Pons (tissue), 1 donor: ENCODE measurements at regions not wholly inside any gene's neighbourhood (a gene's known extent, or its start where the extent isn't known, plus 50 kb on each side); places are given as distances from the start of the nearest gene placed in this dataset.
"Not testable (repeated sequence)": the region's sequence is repeated elsewhere in the genome, so short reads cannot be mapped to it uniquely, and the experiment has no call there.

ENCODE experiments used
- DNase-seq: peaks from one replicate; pipeline ENCODE4 v3.0.0-alpha.2; 2016; ENCODE audit warnings: low spot score

GRCh38 chrX:92430574-92430973 is 651.4 kb downstream of the PCDH11X start:
- not testable (repeated sequence) for DNase-seq

- DNase-seq = not testable (repeated sequence)
Measured at GRCh38 chrX:92460539-92460938, 681.4 kb downstream of the PCDH11X start.

- not testable (repeated sequence) for DNase-seq
Measured at GRCh38 chrX:92480165-92480564, 701.0 kb downstream of the PCDH11X start.

- DNase-seq = not testable (repeated sequence)
Measured at GRCh38 chrX:92485487-92485886, 706.3 kb downstream of the PCDH11X start.

- DNase-seq = not testable (repeated sequence)
Measured at GRCh38 chrX:92515270-92515669, 736.1 kb downstream of the PCDH11X start.

GRCh38 chrX:92528995-92529394 is 749.8 kb downstream of the PCDH11X start:
- not testable (repeated sequence) for DNase-seq

GRCh38 chrX:92540461-92540860 is 761.3 kb downstream of the PCDH11X start:
- peak; percentile 1 for DNase-seq

- DNase-seq = not testable (repeated sequence)
Measured at GRCh38 chrX:92558323-92558722, 779.1 kb downstream of the PCDH11X start.

- not testable (repeated sequence) for DNase-seq
Measured at GRCh38 chrX:92558796-92559195, 779.6 kb downstream of the PCDH11X start.

- not testable (repeated sequence) for DNase-seq
Measured at GRCh38 chrX:92560083-92560482, 780.9 kb downstream of the PCDH11X start.

- not testable (repeated sequence) for DNase-seq
Measured at GRCh38 chrX:92570217-92570616, 791.0 kb downstream of the PCDH11X start.

- not testable (repeated sequence) for DNase-seq
Measured at GRCh38 chrX:92586643-92587042, 807.5 kb downstream of the PCDH11X start.

- DNase-seq = not testable (repeated sequence)
Measured at GRCh38 chrX:92589676-92590075, 810.5 kb downstream of the PCDH11X start.

GRCh38 chrX:92590726-92591298 is 811.6 kb downstream of the PCDH11X start:
- not testable (repeated sequence) for DNase-seq

- DNase-seq = not testable (repeated sequence)
Measured at GRCh38 chrX:92611517-92611916, 832.3 kb downstream of the PCDH11X start.

GRCh38 chrX:92626699-92627098 is 847.5 kb downstream of the PCDH11X start:
- DNase-seq = not testable (repeated sequence)

GRCh38 chrX:92657593-92657992 is 878.4 kb downstream of the PCDH11X start:
- DNase-seq = not testable (repeated sequence)

- DNase-seq = not testable (repeated sequence)
Measured at GRCh38 chrX:92659743-92660142, 880.6 kb downstream of the PCDH11X start.

GRCh38 chrX:92692796-92693195 is 913.6 kb downstream of the PCDH11X start:
- DNase-seq = not testable (repeated sequence)

GRCh38 chrX:92699388-92700092 is 920.4 kb downstream of the PCDH11X start:
- DNase-seq = not testable (repeated sequence)

GRCh38 chrX:92709784-92710183 is 930.6 kb downstream of the PCDH11X start:
- not testable (repeated sequence) for DNase-seq
